HS-5 (cell line): ENCODE measurements at regions not wholly inside any gene's neighbourhood (a gene's known extent, or its start where the extent isn't known, plus 50 kb on each side); places are given as distances from the start of the nearest gene placed in this dataset.
"Not testable (repeated sequence)": the region's sequence is repeated elsewhere in the genome, so short reads cannot be mapped to it uniquely, and the experiment has no call there.

Experiments used
- DNase-seq: peaks from one replicate; pipeline ENCODE4 v3.0.0-alpha.2; 2012; ENCODE audit warnings: low read depth

- DNase-seq: not testable (repeated sequence)
Measured at GRCh38 chr1:146411923-146412322, 183.1 kb upstream of the NOTCH2NLA start.

GRCh38 chr1:146409817-146410441 is 181.1 kb upstream of the NOTCH2NLA start:
- DNase-seq: peak; percentile 74

GRCh38 chr1:146409116-146409801 is 180.4 kb upstream of the NOTCH2NLA start:
- DNase-seq: not testable (repeated sequence)

- not testable (repeated sequence) for DNase-seq
Measured at GRCh38 chr1:146401281-146401825, 172.5 kb upstream of the NOTCH2NLA start.

GRCh38 chr1:146400173-146401121 is 171.6 kb upstream of the NOTCH2NLA start:
- not testable (repeated sequence) for DNase-seq

- DNase-seq: not testable (repeated sequence)
Measured at GRCh38 chr1:146399225-146399624, 170.4 kb upstream of the NOTCH2NLA start.

GRCh38 chr1:146396801-146397200 is 168.0 kb upstream of the NOTCH2NLA start:
- DNase-seq: not testable (repeated sequence)

GRCh38 chr1:146396242-146396641 is 167.4 kb upstream of the NOTCH2NLA start:
- not testable (repeated sequence) for DNase-seq

- DNase-seq: not testable (repeated sequence)
Measured at GRCh38 chr1:146393796-146394195, 165.0 kb upstream of the NOTCH2NLA start.

GRCh38 chr1:146393154-146393553 is 164.3 kb upstream of the NOTCH2NLA start:
- DNase-seq: not testable (repeated sequence)

GRCh38 chr1:146389178-146389577 is 160.4 kb upstream of the NOTCH2NLA start:
- not testable (repeated sequence) for DNase-seq

- not testable (repeated sequence) for DNase-seq
Measured at GRCh38 chr1:146387750-146388469, 159.1 kb upstream of the NOTCH2NLA start.

GRCh38 chr1:146386851-146387749 is 158.3 kb upstream of the NOTCH2NLA start:
- DNase-seq: peak; percentile 84

GRCh38 chr1:146381196-146381595 is 152.4 kb upstream of the NOTCH2NLA start:
- DNase-seq: not testable (repeated sequence)

GRCh38 chr1:146376708-146377496 is 148.1 kb upstream of the NOTCH2NLA start:
- peak; percentile 97 for DNase-seq

- peak; percentile 34 for DNase-seq
Measured at GRCh38 chr1:146376309-146376707, 147.5 kb upstream of the NOTCH2NLA start.

GRCh38 chr1:146375108-146375507 is 146.3 kb upstream of the NOTCH2NLA start:
- not testable (repeated sequence) for DNase-seq

- peak; percentile 54 for DNase-seq
Measured at GRCh38 chr1:146369940-146370339, 141.1 kb upstream of the NOTCH2NLA start.

GRCh38 chr1:146355373-146355772 is 126.6 kb upstream of the NOTCH2NLA start:
- DNase-seq: not testable (repeated sequence)
